ENCODE measurements at regions not wholly inside any gene's neighbourhood (a gene's known extent, or its start where the extent isn't known, plus 50 kb on each side); places are given as distances from the start of the nearest gene placed in this dataset.
A peak's percentile ranks its signal among the peaks of the same experiment; 100 is the strongest.

GRCh38 chr10:43802988-43803696, 154.5 kb upstream of the ZNF32 start:
- no peak for DNase-seq (ENCODE audit: missing footprints)
- intact Hi-C loops (cut with DNase I) = no loop called here
- no peak for ATAC-seq

- peak; percentile 6 for ATAC-seq
- no peak for DNase-seq (ENCODE audit: missing footprints)
- intact Hi-C loops (cut with DNase I) = no loop called here
Observed at GRCh38 chr10:43801626-43802025, 152.9 kb upstream of the ZNF32 start.

DNA sequence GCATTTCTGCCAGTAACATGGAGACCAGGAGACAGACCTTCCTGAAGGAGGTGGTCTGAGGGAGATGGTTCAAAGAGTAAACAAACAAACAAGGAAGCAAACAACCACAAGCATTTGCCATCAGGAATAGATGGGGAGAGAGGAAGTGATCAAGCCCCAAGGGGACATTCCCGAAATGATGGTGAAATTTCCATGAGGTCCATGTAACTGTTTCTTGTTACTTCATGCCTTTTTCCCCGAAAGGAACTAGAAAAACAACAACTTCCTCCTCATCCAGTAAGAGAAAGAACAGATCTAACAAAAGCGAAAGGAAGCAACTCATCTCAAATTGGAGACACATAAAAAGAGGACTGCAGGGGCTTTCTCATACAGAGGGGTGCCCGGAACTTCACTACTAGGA, 152.5 kb upstream of the ZNF32 start:
- DNase-seq (ENCODE audit: missing footprints) (no peak), ATAC-seq (peak; percentile 21)
- intact Hi-C loops (cut with DNase I) = no loop called here

- no peak for ATAC-seq
- intact Hi-C loops (cut with DNase I) = no loop called here
Observed at GRCh38 chr10:43796781-43797180, 148.1 kb upstream of the ZNF32 start.

DNA sequence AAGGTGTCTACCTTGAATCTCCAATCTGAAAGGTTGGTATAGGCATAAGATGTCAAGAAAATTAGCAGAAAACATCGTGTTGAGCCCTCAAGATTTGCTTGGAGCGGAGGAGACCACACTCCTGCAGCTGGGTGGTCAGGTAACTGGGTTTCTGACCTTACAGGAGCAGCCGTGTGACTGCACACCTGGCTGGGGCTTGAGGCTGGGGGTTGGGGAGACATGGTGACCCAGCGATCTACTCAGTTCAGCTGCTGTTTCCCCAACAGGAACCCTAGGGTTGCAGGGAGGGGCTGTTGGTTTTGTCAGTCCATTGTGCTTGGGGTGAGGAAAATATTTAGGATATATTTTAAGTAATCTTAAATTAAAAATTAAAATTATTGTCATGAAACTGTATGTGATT, 147.0 kb upstream of the ZNF32 start:
- ATAC-seq = no peak
- intact Hi-C loops (cut with DNase I) = no loop called here
- no peak for DNase-seq (ENCODE audit: missing footprints)

More at GRCh38 chr10:43796781-43797180, 148.1 kb upstream of the ZNF32 start:
- DNase-seq (ENCODE audit: missing footprints) = no peak

DNA sequence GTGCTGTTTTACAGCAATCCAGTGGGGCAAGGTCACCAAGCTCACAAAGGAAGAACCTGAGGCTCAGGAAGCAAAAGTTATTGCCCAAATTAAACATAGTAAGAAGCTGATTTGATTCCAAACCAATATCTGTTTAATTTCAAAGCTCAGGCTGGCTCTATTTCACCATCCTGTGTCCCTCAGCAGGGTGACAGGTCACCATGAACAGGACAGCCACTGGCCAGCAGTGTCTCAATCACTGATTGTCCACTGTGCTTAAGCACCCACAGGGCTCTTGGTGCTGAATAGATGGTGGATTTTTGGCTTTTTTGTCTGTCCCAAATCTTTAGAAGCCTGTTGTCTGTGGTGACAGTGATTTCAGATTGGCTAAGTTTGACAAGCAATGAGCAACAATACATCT, 146.4 kb upstream of the ZNF32 start:
- intact Hi-C loops (cut with DNase I) = no loop called here
- DNase-seq (ENCODE audit: missing footprints) (no peak), ATAC-seq (no peak)

- intact Hi-C loops (cut with DNase I) = no loop called here
- ATAC-seq (peak; percentile 53), DNase-seq (ENCODE audit: missing footprints) (no peak)
Observed at GRCh38 chr10:43794181-43794815, 145.6 kb upstream of the ZNF32 start.

DNA sequence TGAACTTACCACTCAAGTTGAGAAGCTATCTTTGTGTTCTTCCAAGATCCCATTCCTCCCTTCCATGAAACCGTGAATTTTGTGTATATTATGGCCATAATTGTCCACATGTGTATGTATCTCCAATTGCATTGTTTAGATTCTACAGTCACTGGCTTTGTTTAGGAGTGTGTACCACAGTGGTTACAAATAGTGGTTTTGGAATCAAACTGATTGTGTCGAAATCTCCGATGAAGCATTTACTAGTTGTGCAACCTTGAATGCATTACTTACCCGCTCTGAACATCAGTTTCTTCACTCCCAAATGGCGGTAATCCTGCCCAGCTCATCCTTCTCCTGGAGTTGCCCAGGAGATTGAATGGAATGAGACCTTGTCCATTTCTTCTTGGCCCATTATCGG, 145.0 kb upstream of the ZNF32 start:
- intact Hi-C loops (cut with DNase I) = no loop called here
- DNase-seq (ENCODE audit: missing footprints) (no peak), ATAC-seq (no peak)

DNA sequence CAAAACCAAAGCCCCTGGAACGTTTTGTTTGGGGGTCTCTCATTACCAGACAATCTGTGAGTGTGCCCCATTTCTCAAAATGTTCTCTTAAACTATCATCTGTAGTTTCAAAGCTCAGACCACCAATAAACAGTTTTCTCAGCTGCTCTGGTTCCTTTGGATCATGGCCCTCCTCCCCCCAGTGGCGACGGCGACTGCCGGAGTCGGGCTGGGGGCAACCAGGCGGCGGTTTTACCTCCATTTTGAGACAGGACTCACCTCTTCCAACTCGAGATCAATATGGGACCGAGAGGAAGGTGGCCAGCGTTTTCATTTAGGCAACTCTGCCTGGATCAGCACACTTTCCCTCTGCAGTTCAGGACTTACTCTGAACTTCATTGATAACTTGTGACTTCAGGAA, 141.5 kb upstream of the ZNF32 start:
- intact Hi-C loops (cut with DNase I) = no loop called here
- ATAC-seq (no peak), DNase-seq (ENCODE audit: missing footprints) (no peak)

DNA sequence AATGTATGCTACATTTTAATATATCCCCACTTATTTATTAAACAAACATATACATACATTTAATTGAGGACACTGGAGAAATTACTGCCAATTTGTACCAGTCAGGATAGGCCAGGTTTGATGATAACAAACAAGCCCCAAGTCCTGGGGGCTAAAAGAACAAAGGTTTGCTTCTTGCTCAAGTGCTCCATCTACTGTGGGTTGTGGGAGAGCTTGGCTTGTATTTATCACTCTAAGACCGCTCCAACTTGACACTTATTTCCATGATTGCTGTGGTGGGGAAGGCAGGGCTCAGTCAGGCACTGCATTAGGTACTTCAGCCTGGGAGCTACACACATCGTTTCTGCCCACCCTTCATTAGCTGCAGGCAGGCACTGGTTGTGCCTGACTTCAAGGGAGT, 136.6 kb upstream of the ZNF32 start:
- ATAC-seq = no peak
- intact Hi-C loops (cut with DNase I) = no loop called here
- no peak for DNase-seq (ENCODE audit: missing footprints)

DNA sequence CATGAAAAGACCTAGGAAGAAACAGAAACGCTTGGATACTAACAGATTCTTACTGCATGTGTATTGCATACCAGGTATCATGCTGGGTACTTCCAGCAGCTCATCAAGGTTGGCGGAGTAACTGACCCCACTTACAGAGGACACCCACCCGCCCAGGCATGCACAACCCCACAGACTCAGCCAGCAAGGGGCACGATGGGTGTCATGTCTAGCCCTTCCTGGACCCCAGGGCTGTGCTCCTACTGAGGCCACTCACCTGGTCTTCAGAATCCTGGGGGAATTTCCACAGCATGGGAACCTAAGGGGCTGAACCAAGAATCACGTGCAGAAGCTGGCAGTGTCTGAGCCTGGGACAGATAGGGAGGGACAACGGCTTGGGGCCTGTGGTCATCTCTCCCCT, 134.1 kb upstream of the ZNF32 start:
- intact Hi-C loops (cut with DNase I) = loop anchor here (5.0 kb wide), 1 partner anchor 91 kb away; no protein-coding TSS in a partner anchor
- ATAC-seq (no peak), DNase-seq (ENCODE audit: missing footprints) (no peak)

DNA sequence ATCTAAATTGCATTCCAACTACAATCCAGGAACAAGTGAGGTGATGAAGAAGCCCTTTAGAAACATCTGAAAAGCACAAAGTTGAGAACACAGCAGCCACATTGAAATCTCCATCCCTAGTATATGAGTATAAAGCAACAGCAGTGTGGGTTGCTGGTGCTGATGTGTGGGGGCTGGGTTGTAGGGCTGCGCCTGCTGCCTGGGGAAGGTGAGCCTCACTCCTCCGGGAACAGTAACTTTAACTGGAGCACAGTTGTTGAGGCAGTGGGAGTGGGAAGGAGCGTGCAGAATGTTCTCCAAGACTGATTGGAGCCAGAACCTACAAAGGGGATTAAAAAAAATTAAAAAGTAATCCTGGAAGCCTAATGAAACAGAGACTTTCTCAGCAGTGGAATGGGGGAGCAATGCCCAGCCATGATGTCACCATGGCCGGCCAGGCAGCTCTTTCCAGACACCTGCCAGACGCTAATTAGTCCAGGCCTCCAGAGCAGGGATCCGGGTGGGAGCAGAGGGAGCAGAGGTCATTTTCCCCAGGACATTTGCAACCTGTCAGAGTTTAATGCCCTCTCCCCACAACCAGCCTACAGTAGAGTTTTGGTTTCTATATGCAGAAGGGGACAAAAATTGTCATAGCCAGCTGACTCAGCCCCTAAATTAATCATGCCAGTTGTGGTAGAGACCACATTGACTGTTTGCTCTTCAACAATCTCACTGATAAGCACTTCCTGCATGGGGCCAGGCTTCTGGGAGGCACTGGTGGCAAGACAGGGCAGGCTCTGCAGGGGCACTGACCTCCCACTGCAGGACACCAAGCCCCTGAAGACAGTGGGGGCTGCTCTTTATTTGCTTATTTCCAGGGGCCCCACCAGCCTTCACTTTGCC, 133.0 kb upstream of the ZNF32 start:
- intact Hi-C loops (cut with DNase I) = loop anchor here (5.0 kb wide), 1 partner anchor 89 kb away; no protein-coding TSS in a partner anchor
- no peak for ATAC-seq

DNA sequence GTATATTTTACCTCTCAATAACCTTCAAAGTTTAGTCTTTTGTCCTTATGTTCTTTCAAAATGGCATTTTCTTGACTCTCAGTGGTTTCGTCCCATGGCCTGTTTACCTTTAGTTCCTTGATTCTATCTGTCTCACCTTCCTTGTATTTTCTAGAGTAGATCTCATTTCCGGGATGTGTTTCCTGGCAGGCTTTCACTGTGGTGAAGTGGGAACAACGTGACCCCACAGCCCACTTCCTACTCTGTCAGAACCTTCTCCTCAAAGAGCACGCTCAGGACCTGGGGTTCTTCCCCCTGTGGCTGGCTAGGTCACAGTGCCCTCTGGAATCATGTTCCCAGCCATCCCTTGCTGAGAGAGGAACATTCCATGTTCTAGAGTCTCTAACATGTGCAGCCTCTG, 129.9 kb upstream of the ZNF32 start:
- DNase-seq (ENCODE audit: missing footprints) = no peak
- intact Hi-C loops (cut with DNase I) = no loop called here
- ATAC-seq = no peak

More for the DNA sequence above, 133.0 kb upstream of the ZNF32 start:
- DNase-seq (ENCODE audit: missing footprints) = no peak

DNA sequence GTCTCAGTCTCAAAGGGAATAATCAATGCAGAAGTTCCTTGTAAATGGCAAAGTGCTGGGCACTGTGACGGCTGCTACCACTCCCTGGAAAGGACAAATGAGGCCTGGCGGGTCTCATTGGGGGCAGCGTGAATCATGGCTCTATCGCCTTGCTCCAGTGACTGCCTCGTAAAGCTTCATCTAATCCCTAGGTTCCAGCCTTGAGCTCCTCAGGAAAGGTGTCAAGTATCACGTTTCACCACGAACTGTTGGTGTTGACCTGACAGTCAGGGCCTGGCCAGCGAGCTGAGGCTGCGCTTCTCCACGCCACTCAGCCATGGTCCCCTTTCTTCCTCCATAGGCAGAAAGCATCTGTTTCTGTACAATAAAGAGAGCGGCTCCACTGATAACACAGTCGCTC, 126.7 kb upstream of the ZNF32 start:
- DNase-seq (ENCODE audit: missing footprints) = no peak
- no peak for ATAC-seq
- intact Hi-C loops (cut with DNase I) = no loop called here

GRCh38 chr10:43774234-43774769, 125.6 kb upstream of the ZNF32 start:
- no peak for ATAC-seq
- intact Hi-C loops (cut with DNase I) = no loop called here
- DNase-seq (ENCODE audit: missing footprints) = no peak

DNA sequence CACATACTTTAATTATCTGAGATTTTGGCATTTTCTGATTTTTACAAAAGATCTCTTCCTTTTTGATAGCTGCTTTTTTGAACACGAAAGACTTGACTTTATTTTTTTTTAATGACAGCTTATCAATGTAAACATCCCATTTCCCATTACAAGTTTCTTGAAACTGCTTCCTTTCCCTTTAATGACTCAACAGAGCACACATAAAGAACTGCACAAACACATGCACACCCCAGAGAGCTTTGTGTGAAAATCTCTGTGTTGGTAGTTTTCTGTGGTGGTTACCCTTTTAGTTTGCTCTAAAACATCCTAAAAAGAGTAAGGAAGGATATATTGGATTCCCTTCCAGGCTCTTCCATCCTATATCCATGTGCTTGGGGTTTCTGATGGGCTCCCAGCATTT, 125.1 kb upstream of the ZNF32 start:
- ATAC-seq = no peak
- intact Hi-C loops (cut with DNase I) = no loop called here

GRCh38 chr10:43772171-43772570, 123.5 kb upstream of the ZNF32 start:
- intact Hi-C loops (cut with DNase I) = no loop called here
- ATAC-seq (no peak), DNase-seq (ENCODE audit: missing footprints) (no peak)

More for the DNA sequence above, 125.1 kb upstream of the ZNF32 start:
- DNase-seq (ENCODE audit: missing footprints) = no peak

- no peak for DNase-seq (ENCODE audit: missing footprints)
- no peak for ATAC-seq
- intact Hi-C loops (cut with DNase I) = no loop called here
Observed at GRCh38 chr10:43771675-43772074, 123.0 kb upstream of the ZNF32 start.

DNA sequence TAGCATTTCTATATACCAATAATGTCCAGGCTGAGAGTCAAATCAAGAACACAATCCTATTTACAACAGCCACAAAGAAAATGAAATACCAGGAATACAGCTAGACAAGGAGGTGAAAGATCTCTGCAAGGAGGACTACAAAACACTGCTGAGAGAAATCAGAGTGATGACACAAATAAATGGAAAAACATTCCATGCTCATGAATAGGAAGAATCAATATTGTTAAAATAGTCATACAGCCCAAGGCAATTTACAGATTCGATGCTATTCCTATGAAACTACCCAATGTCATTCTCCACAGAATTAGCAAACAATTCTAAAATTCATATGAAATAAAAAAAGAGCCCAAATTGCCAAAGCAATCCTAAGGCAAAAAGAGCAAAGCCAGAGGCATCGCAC, 116.8 kb upstream of the ZNF32 start:
- intact Hi-C loops (cut with DNase I) = no loop called here
- ATAC-seq = no peak
- DNase-seq (ENCODE audit: missing footprints) = no peak

Measured in Right ventricle myocardium inferior (tissue), 1 donor.